Transverse colon (tissue), 4 donors: ENCODE measurements at regions not wholly inside any gene's neighbourhood (a gene's known extent, or its start where the extent isn't known, plus 50 kb on each side); places are given as distances from the start of the nearest gene placed in this dataset.

Experiments used
- CTCF ChIP-seq, 5 experiments: fragments of 200-600 bp in 3 of 5; fragments of 450-650 bp in 2 of 5; sonication (generic) in 3 of 5; IDR thresholded peaks; 1 replicate in 2 of 5; 2 replicates in 3 of 5; pipeline ENCODE4 v1.5.1; 2016 to 2017; ENCODE audit warnings: antibody characterized with exemption in 5 of 5, inconsistent platforms in 3 of 5, mild to moderate bottlenecking in 2 of 5, moderate library complexity in 1 of 5
- POLR2AphosphoS5 ChIP-seq, 3 donors: sonication (generic); formaldehyde crosslinking; IDR thresholded peaks; one replicate each; pipeline ENCODE4 v1.6.1; 2016; ENCODE audit warnings: antibody characterized with exemption in 3 of 3

- TF ChIP-seq CTCF (IDR thresholded peaks at IDR 0.05): no peak
- TF ChIP-seq POLR2AphosphoS5 (IDR thresholded peaks at IDR 0.05): no peak
Observed at GRCh38 chr9:69976152-69976551, 67.5 kb upstream of the MAMDC2 start.
